H9 (cell line): ENCODE measurements at regions not wholly inside any gene's neighbourhood (a gene's known extent, or its start where the extent isn't known, plus 50 kb on each side); places are given as distances from the start of the nearest gene placed in this dataset.

Source experiments
- DNase-seq: peaks from one replicate; pipeline ENCODE4 v3.0.0-alpha.2; 2017
- H2AFZ ChIP-seq: one replicate; pipeline ENCODE4 v1.6.1; 2013; ENCODE audit warnings: mild to moderate bottlenecking, low read length, control low read depth, moderate library complexity
- H2AK5ac ChIP-seq: 2 replicates; pipeline ENCODE4 v1.6.1; 2013; ENCODE audit warnings: low read length, control low read depth, mixed read lengths; ENCODE audit not compliant: insufficient read length
- H2BK120ac ChIP-seq: one replicate; pipeline ENCODE4 v1.6.1; 2013; ENCODE audit warnings: low read depth, mild to moderate bottlenecking, low read length, control low read depth, inconsistent platforms; ENCODE audit not compliant: poor library complexity, severe bottlenecking
- H2BK12ac ChIP-seq: 2 replicates; pipeline ENCODE4 v1.6.1; 2013; ENCODE audit warnings: low read length, control low read depth, mixed read lengths, low read depth; ENCODE audit not compliant: insufficient read length
- H2BK15ac ChIP-seq: 2 replicates; pipeline ENCODE4 v1.6.1; 2013; ENCODE audit warnings: low read depth, low read length, control low read depth
- H2BK20ac ChIP-seq: one replicate; pipeline ENCODE4 v1.6.1; 2013; ENCODE audit warnings: low read depth, mild to moderate bottlenecking, low read length, control low read depth, inconsistent platforms; ENCODE audit not compliant: poor library complexity, severe bottlenecking
- H2BK5ac ChIP-seq: 2 replicates; pipeline ENCODE4 v1.6.1; 2013; ENCODE audit warnings: low read length, control low read depth, mixed read lengths; ENCODE audit not compliant: insufficient read length
- H3K14ac ChIP-seq: 2 replicates; pipeline ENCODE4 v1.6.1; 2013; ENCODE audit warnings: low read length, control low read depth; ENCODE audit not compliant: insufficient read depth
- H3K18ac ChIP-seq: 2 replicates; pipeline ENCODE4 v1.6.1; 2013; ENCODE audit warnings: low read depth, mild to moderate bottlenecking, mixed read lengths, low read length, control low read depth; ENCODE audit not compliant: insufficient read length
- H3K23ac ChIP-seq: 2 replicates; pipeline ENCODE4 v1.6.1; 2013; ENCODE audit warnings: low read length, control low read depth, mixed read lengths, low read depth; ENCODE audit not compliant: insufficient read length
- H3K23me2 ChIP-seq: 2 replicates; pipeline ENCODE4 v1.6.1; 2013; ENCODE audit warnings: low read depth, mild to moderate bottlenecking, mixed read lengths, low read length, control low read depth; ENCODE audit not compliant: insufficient read length, poor library complexity, severe bottlenecking
- H3K27ac ChIP-seq: 2 replicates; pipeline ENCODE4 v1.5.1; 2013; ENCODE audit warnings: low read length, control low read depth, mixed read lengths, low read depth; ENCODE audit not compliant: insufficient read length
- H3K27me3 ChIP-seq: 2 replicates; pipeline ENCODE4 v1.6.1; 2013; ENCODE audit warnings: low read length, control low read depth, inconsistent platforms; ENCODE audit not compliant: insufficient read depth
- H3K4ac ChIP-seq: 2 replicates; pipeline ENCODE4 v1.6.1; 2013; ENCODE audit warnings: low read depth, mild to moderate bottlenecking, control low read depth, inconsistent platforms, low read length, moderate library complexity
- H3K4me1 ChIP-seq: 2 replicates; pipeline ENCODE4 v1.6.1; 2013; ENCODE audit warnings: low read length, control low read depth, inconsistent platforms; ENCODE audit not compliant: insufficient read depth
- H3K4me2 ChIP-seq: 2 replicates; pipeline ENCODE4 v1.6.1; 2013; ENCODE audit warnings: low read length, control low read depth, mixed read lengths; ENCODE audit not compliant: insufficient read length, insufficient read depth
- H3K56ac ChIP-seq: 2 replicates; pipeline ENCODE4 v1.6.1; 2013; ENCODE audit warnings: low read depth, mild to moderate bottlenecking, mixed read lengths, low read length, control low read depth; ENCODE audit not compliant: insufficient read length
- H3K79me1 ChIP-seq: 2 replicates; pipeline ENCODE4 v1.6.1; 2013; ENCODE audit warnings: low read depth, mild to moderate bottlenecking, moderate library complexity, low read length, control low read depth, inconsistent platforms; ENCODE audit not compliant: insufficient read depth, poor library complexity, severe bottlenecking
- H3K79me2 ChIP-seq: 2 replicates; pipeline ENCODE4 v1.6.1; 2013; ENCODE audit warnings: low read length, control low read depth, inconsistent platforms; ENCODE audit not compliant: insufficient read depth
- H3K9ac ChIP-seq: 2 replicates; pipeline ENCODE4 v1.6.1; 2013; ENCODE audit warnings: low read length, control low read depth, mixed read lengths; ENCODE audit not compliant: insufficient read length; ENCODE audit errors: extremely low read depth
- H3K9me3 ChIP-seq: one replicate; pipeline ENCODE4 v1.6.1; 2013; ENCODE audit warnings: low read depth, low read length, inconsistent platforms; ENCODE audit not compliant: control insufficient read depth
- H3T11ph ChIP-seq: one replicate; pipeline ENCODE4 v1.6.1; 2013; ENCODE audit warnings: mild to moderate bottlenecking, low read length, control low read depth, inconsistent platforms
- H4K20me1 ChIP-seq: one replicate; pipeline ENCODE4 v1.6.1; 2013; ENCODE audit not compliant: control insufficient read depth, insufficient read length, insufficient read depth
- H4K5ac ChIP-seq: 2 replicates; pipeline ENCODE4 v1.6.1; 2013; ENCODE audit warnings: low read depth, mild to moderate bottlenecking, mixed read lengths, low read length, control low read depth; ENCODE audit not compliant: insufficient read length
- H4K8ac ChIP-seq: replicated peaks from 2 replicates; pipeline ENCODE4 v1.6.1; 2013; ENCODE audit warnings: low read length, control low read depth, mixed read lengths, low read depth; ENCODE audit not compliant: insufficient read length
- H4K91ac ChIP-seq: 2 replicates; pipeline ENCODE4 v1.6.1; 2013; ENCODE audit warnings: low read depth, mild to moderate bottlenecking, moderate library complexity, mixed read lengths, low read length, control low read depth; ENCODE audit not compliant: insufficient read length
- H3K27ac Mint-ChIP-seq, 3 experiments: 2 replicates in 2 of 3; 3 replicates in 1 of 3; pipeline ENCODE4 v1.8.0; 2020 to 2021; ENCODE audit warnings: mixed read lengths in 3 of 3, mild to moderate bottlenecking in 1 of 3, moderate library complexity in 1 of 3
- H3K27me3 Mint-ChIP-seq: 2 replicates; pipeline ENCODE4 v1.8.0; 2021; ENCODE audit warnings: low read depth, mild to moderate bottlenecking, moderate library complexity, mixed read lengths
- H3K36me3 Mint-ChIP-seq, 3 experiments: 2 replicates in 2 of 3; 3 replicates in 1 of 3; pipeline ENCODE4 v1.8.0; 2020 to 2021; ENCODE audit warnings: low read depth in 3 of 3, mixed read lengths in 3 of 3; ENCODE audit not compliant: insufficient read depth in 1 of 3
- H3K4me1 Mint-ChIP-seq, 2 experiments: 2 replicates each; pipeline ENCODE4 v1.8.0; 2020; ENCODE audit warnings: mixed read lengths in 2 of 2
- H3K4me3 Mint-ChIP-seq, 2 experiments: 2 replicates in 1 of 2; 3 replicates in 1 of 2; pipeline ENCODE4 v1.8.0; 2020 to 2021; ENCODE audit warnings: mild to moderate bottlenecking in 2 of 2, mixed read lengths in 2 of 2, moderate library complexity in 1 of 2
- H3K9me3 Mint-ChIP-seq, 2 experiments: 2 replicates in 1 of 2; 3 replicates in 1 of 2; pipeline ENCODE4 v1.8.0; 2020; ENCODE audit warnings: mild to moderate bottlenecking in 2 of 2, mixed read lengths in 2 of 2, moderate library complexity in 1 of 2
- WGBS: extraction: QIAGEN DNeasy Blood & Tissue Kit; methylation state at CpG from one replicate; pipeline ENCODE4 v1.1.7; 2013; ENCODE audit warnings: missing lambda C conversion rate, low lambda C conversion rate, mixed read lengths; ENCODE audit not compliant: insufficient read length; ENCODE audit errors: extremely low coverage; 5-methylcytosine and 5-hydroxymethylcytosine counted together
- TF ChIP-seq, protein P1 (sequence below): fragments of 200-600 bp; sonication (generic); conservative IDR thresholded peaks from 3 replicates; pipeline ENCODE4 v1.8.0; 2021; ENCODE audit warnings: antibody characterized with exemption, mild to moderate bottlenecking

GRCh38 chr7:118476036-118476435, 251.5 kb downstream of the ANKRD7 start:
- Histone ChIP-seq H3K4me2 (no peak overlapping the region), H3K56ac (no peak overlapping the region), H2BK5ac (no peak overlapping the region), H2BK12ac (no peak overlapping the region), H3K18ac (no peak overlapping the region), H3K23me2 (no peaks in the 10 kb centered on the region), H3K14ac (no peak overlapping the region), H4K8ac (no peak overlapping the region), H2BK15ac (no peak overlapping the region), H3K23ac (no peak overlapping the region), H3K9ac (no peak overlapping the region), H2BK120ac (no peak overlapping the region), H3K79me1 (no peaks in the 10 kb centered on the region), H2AFZ (no peak overlapping the region), H4K91ac (no peak overlapping the region), H4K20me1 (no peaks in the 10 kb centered on the region), H3K79me2 (no peaks in the 10 kb centered on the region), H3K27ac (no peak overlapping the region), H4K5ac (no peak overlapping the region), H3K4me1 (no peaks in the 10 kb centered on the region; the same call in 1 of the 2 replicates), H2BK20ac (no peak overlapping the region), H3K9me3 (no peaks in the 10 kb centered on the region), H3T11ph (no peak overlapping the region), H3K27me3 (no peaks in the 10 kb centered on the region), H3K4ac (no peak overlapping the region), H2AK5ac (no peak overlapping the region)
- Mint-ChIP-seq H3K4me3 (no peak overlapping the region), H3K27me3 (no peaks in the 10 kb centered on the region), H3K4me1 (peaks cover 3% of the 10 kb centered on the region in 2 experiments; a peak in 3 of 4 replicates), H3K9me3 (peaks cover 4 to 6% of the 10 kb centered on the region in 2 experiments; a peak in 4 of 5 replicates), H3K36me3 (peaks cover 3 to 9% (median 3%) of the 10 kb centered on the region in 3 experiments; a peak in 5 of 7 replicates), H3K27ac (no peak overlapping the region)
- TF ChIP-seq, protein P1, sequence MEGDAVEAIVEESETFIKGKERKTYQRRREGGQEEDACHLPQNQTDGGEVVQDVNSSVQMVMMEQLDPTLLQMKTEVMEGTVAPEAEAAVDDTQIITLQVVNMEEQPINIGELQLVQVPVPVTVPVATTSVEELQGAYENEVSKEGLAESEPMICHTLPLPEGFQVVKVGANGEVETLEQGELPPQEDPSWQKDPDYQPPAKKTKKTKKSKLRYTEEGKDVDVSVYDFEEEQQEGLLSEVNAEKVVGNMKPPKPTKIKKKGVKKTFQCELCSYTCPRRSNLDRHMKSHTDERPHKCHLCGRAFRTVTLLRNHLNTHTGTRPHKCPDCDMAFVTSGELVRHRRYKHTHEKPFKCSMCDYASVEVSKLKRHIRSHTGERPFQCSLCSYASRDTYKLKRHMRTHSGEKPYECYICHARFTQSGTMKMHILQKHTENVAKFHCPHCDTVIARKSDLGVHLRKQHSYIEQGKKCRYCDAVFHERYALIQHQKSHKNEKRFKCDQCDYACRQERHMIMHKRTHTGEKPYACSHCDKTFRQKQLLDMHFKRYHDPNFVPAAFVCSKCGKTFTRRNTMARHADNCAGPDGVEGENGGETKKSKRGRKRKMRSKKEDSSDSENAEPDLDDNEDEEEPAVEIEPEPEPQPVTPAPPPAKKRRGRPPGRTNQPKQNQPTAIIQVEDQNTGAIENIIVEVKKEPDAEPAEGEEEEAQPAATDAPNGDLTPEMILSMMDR = no peak
- no CpG with 5 or more reads among the region's 2 CpGs for WGBS
- no peak for DNase-seq
